GM12878 (cell line): ENCODE measurements at regions not wholly inside any gene's neighbourhood (a gene's known extent, or its start where the extent isn't known, plus 50 kb on each side); places are given as distances from the start of the nearest gene placed in this dataset.

Source experiments
- ATAC-seq: fragments of 200-7000 bp; cut with Tn5 transposase; 3 replicates; pipeline ENCODE4 v1.9.1; 2020; ENCODE audit warnings: mild to moderate bottlenecking, moderate library complexity
- BruUV-seq: library from RNA; stranded (reverse); fragments of 400-500 nt; replicated peaks from 2 replicates; lab custom pipeline; 2021; lab: Mats Ljungman, UMichigan
- CTCF ChIA-PET: fragments of 300-600 bp; sonication (Branson Sonifier 250); formaldehyde crosslinking; extraction: SDS; loops from one replicate; lab custom pipeline; 2021; ENCODE audit warnings: inconsistent platforms; lab: Yijun Ruan, JAX
- POLR2A ChIA-PET: fragments of 350-600 bp; formaldehyde crosslinking; extraction: SDS; loops from one replicate; lab custom pipeline; 2021; ENCODE audit warnings: inconsistent platforms; lab: Charles Lee
- RAD21 ChIA-PET: fragments of 300-600 bp; sonication (Branson Sonifier 250); formaldehyde crosslinking; loops from one replicate; lab custom pipeline; 2023; ENCODE audit warnings: antibody characterized with exemption; ENCODE audit not compliant: unreplicated experiment; lab: Charles Lee
- SMC1A ChIA-PET: fragments of 300-600 bp; sonication (Branson Sonifier 250); formaldehyde crosslinking; loops from one replicate; lab custom pipeline; 2023; ENCODE audit not compliant: unreplicated experiment, uncharacterized antibody; lab: Charles Lee
- DNase-seq: peaks from one replicate; pipeline ENCODE4 v3.0.0-alpha.2; 2011; ENCODE audit warnings: low read depth, low spot score
- FAIRE-seq: peaks from 3 replicates; lab custom pipeline; 2011; peaks lifted over from hg19 to GRCh38; lab: Jason Lieb, UNC
- H2AFZ ChIP-seq: 2 replicates; pipeline ENCODE4 v1.6.0; 2011; ENCODE audit warnings: low read depth, low read length, control low read depth; ENCODE audit not compliant: control insufficient read depth
- H3K27ac ChIP-seq: 2 replicates; pipeline ENCODE4 v1.5.1; 2011; ENCODE audit warnings: control low read depth; ENCODE audit not compliant: control insufficient read depth, insufficient read depth
- H3K27me3 ChIP-seq, 2 experiments: replicated peaks in 1 of 2; 2 replicates each; pipeline versions ENCODE4 v1.6.0 to v1.6.1; 2011; ENCODE audit warnings: low read length in 1 of 2; ENCODE audit not compliant: control insufficient read depth in 2 of 2, insufficient read depth in 2 of 2
- H3K36me3 ChIP-seq, 2 experiments: 2 replicates each; pipeline ENCODE4 v1.5.1; 2011; ENCODE audit warnings: low read length in 1 of 2; ENCODE audit not compliant: control insufficient read depth in 2 of 2, insufficient read depth in 2 of 2
- H3K4me1 ChIP-seq: 2 replicates; pipeline ENCODE4 v1.6.1; 2011; ENCODE audit warnings: mild to moderate bottlenecking, low read length, moderate library complexity, mixed read lengths; ENCODE audit not compliant: control insufficient read depth, insufficient read depth
- H3K4me2 ChIP-seq: 2 replicates; pipeline ENCODE4 v1.6.0; 2011; ENCODE audit warnings: control low read depth; ENCODE audit not compliant: control insufficient read depth, insufficient read depth
- H3K4me3 ChIP-seq: fragments of 200-600 bp; sonication (generic); 2 replicates; pipeline ENCODE4 v1.5.1; 2016
- H3K79me2 ChIP-seq: 2 replicates; pipeline ENCODE4 v1.6.0; 2011; ENCODE audit warnings: low read length; ENCODE audit not compliant: control insufficient read depth, insufficient read depth
- H3K9ac ChIP-seq: 2 replicates; pipeline ENCODE4 v1.8.0; 2011; ENCODE audit warnings: low read length, control low read depth, mixed read lengths; ENCODE audit not compliant: control insufficient read depth, insufficient read depth
- H3K9me3 ChIP-seq: replicated peaks from 3 replicates; pipeline ENCODE4 v1.5.1; 2011; ENCODE audit warnings: mild to moderate bottlenecking, low read length; ENCODE audit not compliant: control insufficient read depth, insufficient read depth
- H4K20me1 ChIP-seq: 2 replicates; pipeline ENCODE4 v1.6.0; 2011; ENCODE audit not compliant: control insufficient read depth, insufficient read depth
- ATF7 ChIP-seq: fragments of 450-650 bp; IDR thresholded peaks from 2 replicates; pipeline ENCODE4 v1.6.1; 2016; ENCODE audit warnings: low read depth, mild to moderate bottlenecking
- CHD2 ChIP-seq: IDR thresholded peaks from 2 replicates; pipeline ENCODE4 v1.6.1; 2011; ENCODE audit warnings: low read depth, low read length, improper control_type of control experiment, borderline replicate concordance
- MEF2B ChIP-seq: fragments of 450-650 bp; IDR thresholded peaks from 2 replicates; pipeline ENCODE4 v1.6.1; 2018; ENCODE audit warnings: mild to moderate bottlenecking, moderate library complexity; ENCODE audit not compliant: partially characterized antibody, poor library complexity, severe bottlenecking
- MYB ChIP-seq: fragments of 150-350 bp; IDR thresholded peaks from 2 replicates; pipeline ENCODE4 v1.6.1; 2014; ENCODE audit warnings: mild to moderate bottlenecking, low read depth, low read length, borderline replicate concordance
- NFYA ChIP-seq: IDR thresholded peaks from 2 replicates; pipeline ENCODE4 v1.6.1; 2011; ENCODE audit warnings: low read depth, mild to moderate bottlenecking, low read length, improper control_type of control experiment, borderline replicate concordance
- STAT3 ChIP-seq: IDR thresholded peaks from 2 replicates; pipeline ENCODE4 v1.6.1; 2011; ENCODE audit warnings: low read depth, low read length, improper control_type of control experiment
- TBL1XR1 ChIP-seq: IDR thresholded peaks from 2 replicates; pipeline ENCODE4 v1.6.1; 2012; ENCODE audit warnings: low read depth, low read length, improper control_type of control experiment
- WGBS: methylation state at CpG from one replicate; pipeline ENCODE4 v1.1.6; 2016; ENCODE audit warnings: low lambda C conversion rate; ENCODE audit not compliant: insufficient replicate concordance, insufficient coverage; ENCODE audit errors: missing lambda C conversion rate; 5-methylcytosine and 5-hydroxymethylcytosine counted together
- in situ Hi-C: fragments of 300-500 bp; cut with MboI; formaldehyde crosslinking; loops from 9 replicates; pipeline ENCODE4 v1.14.3; 2018; ENCODE audit warnings: mixed read lengths
- intact Hi-C: fragments of 100-400 bp; cut with micrococcal nuclease; formaldehyde crosslinking; loops from one replicate; pipeline ENCODE4 v1.14.2; 2022; ENCODE audit not compliant: unreplicated experiment
- TF ChIP-seq, protein P1 (sequence below): fragments of 450-650 bp; IDR thresholded peaks from 2 replicates; pipeline ENCODE4 v1.6.1; 2017; ENCODE audit warnings: mild to moderate bottlenecking

DNA sequence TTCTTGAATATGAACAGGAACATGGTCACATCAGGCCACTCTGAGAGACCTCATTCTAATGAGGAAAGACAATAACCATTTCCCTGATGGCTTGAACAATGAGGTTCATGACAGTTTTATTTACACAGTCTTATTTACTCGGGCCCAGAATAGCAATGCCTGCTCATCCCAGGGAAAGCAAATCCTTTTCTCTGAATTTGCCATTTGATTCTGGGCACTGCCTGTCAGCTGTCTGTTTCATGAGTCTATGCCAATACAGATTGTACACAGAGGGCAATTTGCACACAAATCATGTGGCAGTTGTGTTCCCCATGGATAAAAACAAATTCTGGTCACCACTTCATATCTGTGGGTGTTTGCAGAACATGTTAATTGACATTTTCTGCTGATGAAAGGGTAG lies 492.5 kb downstream of the ACTL7B start:
- ChIA-PET POLR2A (no interaction called here), RAD21 (no interaction called here), CTCF (no interaction called here), SMC1A (no interaction called here)
- no peak for FAIRE-seq
- no peak overlapping the region for H3K27ac ChIP-seq
- no peak for ATAC-seq
- no peaks in the 10 kb centered on the region for H3K27me3 ChIP-seq
- DNase-seq: no peak
- no peak overlapping the region for H3K4me2 ChIP-seq
- no peak overlapping the region for H2AFZ ChIP-seq
- H3K36me3 ChIP-seq: no peaks in the 10 kb centered on the region
- 0% methylated on average over 1 of the region's 1 CpG for WGBS
- H3K9me3 ChIP-seq: no peaks in the 10 kb centered on the region
- intact Hi-C loops: no loop called here
- H3K9ac ChIP-seq: no peak overlapping the region
- in situ Hi-C loops: no loop called here
- TF ChIP-seq, protein P1, sequence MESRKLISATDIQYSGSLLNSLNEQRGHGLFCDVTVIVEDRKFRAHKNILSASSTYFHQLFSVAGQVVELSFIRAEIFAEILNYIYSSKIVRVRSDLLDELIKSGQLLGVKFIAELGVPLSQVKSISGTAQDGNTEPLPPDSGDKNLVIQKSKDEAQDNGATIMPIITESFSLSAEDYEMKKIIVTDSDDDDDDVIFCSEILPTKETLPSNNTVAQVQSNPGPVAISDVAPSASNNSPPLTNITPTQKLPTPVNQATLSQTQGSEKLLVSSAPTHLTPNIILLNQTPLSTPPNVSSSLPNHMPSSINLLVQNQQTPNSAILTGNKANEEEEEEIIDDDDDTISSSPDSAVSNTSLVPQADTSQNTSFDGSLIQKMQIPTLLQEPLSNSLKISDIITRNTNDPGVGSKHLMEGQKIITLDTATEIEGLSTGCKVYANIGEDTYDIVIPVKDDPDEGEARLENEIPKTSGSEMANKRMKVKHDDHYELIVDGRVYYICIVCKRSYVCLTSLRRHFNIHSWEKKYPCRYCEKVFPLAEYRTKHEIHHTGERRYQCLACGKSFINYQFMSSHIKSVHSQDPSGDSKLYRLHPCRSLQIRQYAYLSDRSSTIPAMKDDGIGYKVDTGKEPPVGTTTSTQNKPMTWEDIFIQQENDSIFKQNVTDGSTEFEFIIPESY: no peak
- no peak for TF ChIP-seq TBL1XR1
- no peak for TF ChIP-seq ATF7
- TF ChIP-seq MYB: no peak
- TF ChIP-seq STAT3: no peak
- no peak for TF ChIP-seq CHD2
- TF ChIP-seq NFYA: no peak
- no peak for TF ChIP-seq MEF2B
- no peaks in the 10 kb centered on the region for H3K79me2 ChIP-seq
- BruUV-seq: no TSS peak
- H4K20me1 ChIP-seq: no peaks in the 10 kb centered on the region
- H3K4me1 ChIP-seq: no peaks in the 10 kb centered on the region
- H3K4me3 ChIP-seq: no peak overlapping the region
